ENCODE measurements at regions not wholly inside any gene's neighbourhood (a gene's known extent, or its start where the extent isn't known, plus 50 kb on each side); places are given as distances from the start of the nearest gene placed in this dataset.

DNA sequence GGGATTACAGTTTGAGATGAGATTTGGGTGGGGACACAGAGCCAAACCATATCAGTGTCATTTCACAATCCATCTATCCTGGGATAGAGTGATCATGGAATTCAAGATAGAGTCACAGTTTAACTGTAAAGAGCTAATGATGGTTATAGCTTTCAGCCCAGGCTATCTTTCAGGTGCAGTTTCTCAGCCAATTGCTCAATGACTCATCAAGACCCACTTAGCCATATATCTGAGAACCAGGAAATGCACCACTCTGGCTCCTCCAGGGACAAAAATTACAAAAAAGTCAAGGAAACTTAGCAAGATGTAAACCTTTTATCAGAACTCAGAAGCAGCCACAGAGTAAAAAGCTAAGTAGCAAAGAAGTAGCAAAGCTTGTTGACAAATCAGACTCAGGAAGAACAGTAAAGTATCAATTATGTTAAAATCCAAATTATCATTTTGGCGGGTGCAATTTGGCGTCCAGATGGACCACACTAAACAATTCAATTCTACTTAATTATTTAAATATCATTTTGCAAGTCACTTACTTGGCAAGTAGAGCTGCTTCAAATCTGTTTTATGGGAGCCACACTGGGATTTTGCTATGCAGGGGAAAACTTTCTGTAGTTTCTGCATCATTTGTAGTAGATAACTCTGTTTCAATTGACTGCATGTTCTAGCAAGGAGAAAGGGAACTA, 169.4 kb downstream of the TLE1 start:
- peaks cover 7% of the 10 kb centered on the region for H3K4me1 Mint-ChIP-seq (ENCODE audit: low read depth, unreplicated experiment)
- DNase-seq = no peak
- no peak overlapping the region for H3K4me3 Mint-ChIP-seq (ENCODE audit: unreplicated experiment)
- peaks cover 2% of the 10 kb centered on the region for H3K27me3 Mint-ChIP-seq (ENCODE audit: unreplicated experiment)
- TF ChIP-seq, protein P1, sequence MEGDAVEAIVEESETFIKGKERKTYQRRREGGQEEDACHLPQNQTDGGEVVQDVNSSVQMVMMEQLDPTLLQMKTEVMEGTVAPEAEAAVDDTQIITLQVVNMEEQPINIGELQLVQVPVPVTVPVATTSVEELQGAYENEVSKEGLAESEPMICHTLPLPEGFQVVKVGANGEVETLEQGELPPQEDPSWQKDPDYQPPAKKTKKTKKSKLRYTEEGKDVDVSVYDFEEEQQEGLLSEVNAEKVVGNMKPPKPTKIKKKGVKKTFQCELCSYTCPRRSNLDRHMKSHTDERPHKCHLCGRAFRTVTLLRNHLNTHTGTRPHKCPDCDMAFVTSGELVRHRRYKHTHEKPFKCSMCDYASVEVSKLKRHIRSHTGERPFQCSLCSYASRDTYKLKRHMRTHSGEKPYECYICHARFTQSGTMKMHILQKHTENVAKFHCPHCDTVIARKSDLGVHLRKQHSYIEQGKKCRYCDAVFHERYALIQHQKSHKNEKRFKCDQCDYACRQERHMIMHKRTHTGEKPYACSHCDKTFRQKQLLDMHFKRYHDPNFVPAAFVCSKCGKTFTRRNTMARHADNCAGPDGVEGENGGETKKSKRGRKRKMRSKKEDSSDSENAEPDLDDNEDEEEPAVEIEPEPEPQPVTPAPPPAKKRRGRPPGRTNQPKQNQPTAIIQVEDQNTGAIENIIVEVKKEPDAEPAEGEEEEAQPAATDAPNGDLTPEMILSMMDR (IDR thresholded peaks at IDR 0.05; ENCODE audit: partially characterized antibody, unreplicated experiment) = no peak
- no peaks in the 10 kb centered on the region for H3K36me3 Mint-ChIP-seq (ENCODE audit: unreplicated experiment)
- no peaks in the 10 kb centered on the region for H3K9me3 Mint-ChIP-seq (ENCODE audit: unreplicated experiment)
- no peak overlapping the region for H3K27ac Mint-ChIP-seq (ENCODE audit: unreplicated experiment)

DNA sequence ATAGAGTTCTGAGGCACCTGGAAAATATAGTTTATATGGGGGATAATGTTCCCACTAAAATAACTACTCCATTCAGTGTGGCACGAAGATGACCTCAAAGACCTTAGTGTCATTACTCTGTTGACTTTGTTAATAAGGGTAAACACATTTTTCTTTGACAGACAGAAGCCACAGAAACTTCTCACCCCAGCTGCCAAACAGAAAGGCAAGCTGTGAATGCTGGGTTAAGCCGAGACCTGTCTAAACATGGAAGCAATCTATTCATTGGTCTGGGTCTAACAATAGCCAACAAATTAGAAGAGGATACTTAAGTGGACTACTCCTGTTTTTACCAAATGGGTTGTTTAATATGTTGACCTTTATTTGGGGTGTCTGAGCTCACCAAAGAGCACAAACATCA, 171.4 kb downstream of the TLE1 start:
- Mint-ChIP-seq H3K27ac (ENCODE audit: unreplicated experiment) (no peak overlapping the region), H3K36me3 (ENCODE audit: unreplicated experiment) (no peaks in the 10 kb centered on the region), H3K9me3 (ENCODE audit: unreplicated experiment) (no peaks in the 10 kb centered on the region), H3K27me3 (ENCODE audit: unreplicated experiment) (peaks cover 2% of the 10 kb centered on the region), H3K4me1 (ENCODE audit: low read depth, unreplicated experiment) (peaks cover 7% of the 10 kb centered on the region), H3K4me3 (ENCODE audit: unreplicated experiment) (no peak overlapping the region)
- DNase-seq = no peak
- TF ChIP-seq, protein P1 (IDR thresholded peaks at IDR 0.05; ENCODE audit: partially characterized antibody, unreplicated experiment) = no peak

DNA sequence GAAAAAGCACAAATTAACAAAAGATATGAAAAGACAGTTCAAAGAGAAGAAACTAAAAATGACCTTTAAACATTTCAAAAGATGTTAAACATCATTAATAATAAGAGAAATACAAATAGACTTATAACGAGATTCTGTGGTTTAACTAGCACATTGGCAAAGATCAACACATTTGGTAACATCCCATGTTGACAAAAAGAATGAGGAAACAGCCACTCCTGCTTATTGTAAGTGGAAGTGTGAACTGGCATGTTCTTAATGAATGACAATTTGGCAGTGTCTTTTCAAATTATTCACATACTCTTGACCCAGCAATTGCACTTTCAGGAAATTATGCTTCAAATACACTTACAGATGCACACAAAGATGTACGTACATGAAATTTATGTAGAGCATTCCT, 176.3 kb downstream of the TLE1 start:
- DNase-seq = no peak
- H3K27me3 Mint-ChIP-seq (ENCODE audit: unreplicated experiment) = peaks cover 2% of the 10 kb centered on the region
- TF ChIP-seq, protein P1 (IDR thresholded peaks at IDR 0.05; ENCODE audit: partially characterized antibody, unreplicated experiment) = no peak
- no peak overlapping the region for H3K27ac Mint-ChIP-seq (ENCODE audit: unreplicated experiment)
- peaks cover 2% of the 10 kb centered on the region for H3K9me3 Mint-ChIP-seq (ENCODE audit: unreplicated experiment)
- no peak overlapping the region for H3K4me3 Mint-ChIP-seq (ENCODE audit: unreplicated experiment)
- no peaks in the 10 kb centered on the region for H3K4me1 Mint-ChIP-seq (ENCODE audit: low read depth, unreplicated experiment)
- peaks cover 5% of the 10 kb centered on the region for H3K36me3 Mint-ChIP-seq (ENCODE audit: unreplicated experiment)

DNA sequence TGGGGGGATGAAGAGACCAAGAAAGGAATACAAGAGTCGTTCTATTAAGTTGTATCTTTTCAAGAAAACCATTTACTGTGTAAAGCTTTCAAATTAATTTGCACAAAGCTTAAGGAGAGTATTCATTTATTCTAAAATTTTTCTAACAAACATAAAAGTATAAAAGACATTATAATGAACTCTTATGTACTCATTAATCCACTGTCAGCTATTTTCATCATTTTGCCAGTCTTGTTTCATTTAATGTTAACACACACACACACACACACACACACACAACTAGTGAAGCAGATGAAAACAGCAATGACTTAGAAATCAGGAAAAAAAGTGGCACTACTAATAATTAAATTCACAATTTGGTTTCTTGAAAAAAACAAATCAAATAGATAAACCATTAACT, 176.7 kb downstream of the TLE1 start:
- Mint-ChIP-seq H3K27ac (ENCODE audit: unreplicated experiment) (no peak overlapping the region), H3K9me3 (ENCODE audit: unreplicated experiment) (peaks cover 2% of the 10 kb centered on the region), H3K27me3 (ENCODE audit: unreplicated experiment) (peaks cover 2% of the 10 kb centered on the region), H3K4me3 (ENCODE audit: unreplicated experiment) (no peak overlapping the region), H3K4me1 (ENCODE audit: low read depth, unreplicated experiment) (no peaks in the 10 kb centered on the region), H3K36me3 (ENCODE audit: unreplicated experiment) (peaks cover 5% of the 10 kb centered on the region)
- no peak for DNase-seq
- TF ChIP-seq, protein P1 (IDR thresholded peaks at IDR 0.05; ENCODE audit: partially characterized antibody, unreplicated experiment) = no peak

DNA sequence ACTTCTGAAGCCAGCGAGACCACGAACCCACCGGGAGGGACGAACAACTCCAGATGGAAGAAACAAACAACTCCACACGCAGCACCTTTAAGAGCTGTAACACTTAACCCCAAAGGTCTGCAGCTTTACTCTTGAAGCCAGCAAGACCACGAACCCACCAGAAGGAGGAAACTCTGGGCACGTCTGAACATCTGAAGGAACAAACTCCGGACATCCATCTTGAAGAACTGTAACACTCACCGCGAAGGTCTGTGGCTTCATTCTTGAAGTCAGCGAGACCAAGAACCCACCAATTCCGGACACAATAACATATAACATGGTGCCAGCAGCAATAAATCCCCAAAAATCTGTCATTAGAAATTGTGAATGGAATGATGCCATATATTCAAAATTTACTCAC, 180.9 kb downstream of the TLE1 start:
- no peak overlapping the region for H3K4me3 Mint-ChIP-seq (ENCODE audit: unreplicated experiment)
- no peak for DNase-seq
- no peak overlapping the region for H3K27ac Mint-ChIP-seq (ENCODE audit: unreplicated experiment)
- TF ChIP-seq, protein P1 (IDR thresholded peaks at IDR 0.05; ENCODE audit: partially characterized antibody, unreplicated experiment) = no peak
- peaks cover 2% of the 10 kb centered on the region for H3K27me3 Mint-ChIP-seq (ENCODE audit: unreplicated experiment)
- H3K4me1 Mint-ChIP-seq (ENCODE audit: low read depth, unreplicated experiment) = no peaks in the 10 kb centered on the region
- peaks cover 5% of the 10 kb centered on the region for H3K9me3 Mint-ChIP-seq (ENCODE audit: unreplicated experiment)
- peaks cover 5% of the 10 kb centered on the region for H3K36me3 Mint-ChIP-seq (ENCODE audit: unreplicated experiment)
